Endothelial cell (in vitro differentiated cells): ENCODE measurements at regions not wholly inside any gene's neighbourhood (a gene's known extent, or its start where the extent isn't known, plus 50 kb on each side); places are given as distances from the start of the nearest gene placed in this dataset.

Experiments used
- DNase-seq: peaks from one replicate; pipeline ENCODE4 v3.0.0; 2021; ENCODE audit warnings: low spot score
- H3K27ac Mint-ChIP-seq: one replicate; pipeline ENCODE4 v1.8.0; 2021; ENCODE audit warnings: mixed read lengths, inconsistent platforms; ENCODE audit not compliant: unreplicated experiment
- H3K27me3 Mint-ChIP-seq: one replicate; pipeline ENCODE4 v1.8.0; 2021; ENCODE audit warnings: mild to moderate bottlenecking, moderate library complexity, mixed read lengths, inconsistent platforms; ENCODE audit not compliant: unreplicated experiment
- H3K36me3 Mint-ChIP-seq: one replicate; pipeline ENCODE4 v1.8.0; 2021; ENCODE audit warnings: mild to moderate bottlenecking, low read depth, mixed read lengths, inconsistent platforms; ENCODE audit not compliant: unreplicated experiment
- H3K4me1 Mint-ChIP-seq: one replicate; pipeline ENCODE4 v1.8.0; 2021; ENCODE audit warnings: mild to moderate bottlenecking, mixed read lengths, inconsistent platforms; ENCODE audit not compliant: unreplicated experiment
- H3K4me3 Mint-ChIP-seq: one replicate; pipeline ENCODE4 v1.8.0; 2021; ENCODE audit warnings: mild to moderate bottlenecking, mixed read lengths, inconsistent platforms; ENCODE audit not compliant: unreplicated experiment
- H3K9me3 Mint-ChIP-seq: one replicate; pipeline ENCODE4 v1.8.0; 2021; ENCODE audit warnings: mixed read lengths, inconsistent platforms; ENCODE audit not compliant: unreplicated experiment
- TF ChIP-seq, protein P1 (sequence below): fragments of 200-600 bp; sonication (generic); IDR thresholded peaks from one replicate; pipeline ENCODE4 v1.5.0; 2021; ENCODE audit warnings: antibody characterized with exemption; ENCODE audit not compliant: unreplicated experiment

DNA sequence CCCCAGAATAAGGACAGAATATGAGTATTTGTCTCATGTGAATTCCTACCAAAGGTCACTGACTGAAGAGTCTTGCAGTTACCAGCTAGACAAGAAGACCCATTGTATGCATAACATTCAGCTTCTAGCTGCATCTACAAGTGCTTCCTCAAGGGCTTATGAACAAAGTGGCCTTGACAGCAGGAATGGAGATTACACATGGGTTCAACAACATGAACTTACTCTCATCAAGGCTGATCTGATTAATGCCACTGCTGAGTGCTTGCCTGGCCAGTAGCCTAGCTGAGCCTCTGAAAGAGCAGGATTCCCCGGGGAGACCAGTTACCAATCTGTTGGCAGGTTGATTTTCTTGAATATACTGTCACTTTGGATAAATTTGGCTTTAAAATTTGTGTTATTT, 76.7 kb upstream of the CHD1 start:
- DNase-seq, result no peak
- no peak overlapping the region for H3K4me3 Mint-ChIP-seq
- no peaks in the 10 kb centered on the region for H3K4me1 Mint-ChIP-seq

DNA sequence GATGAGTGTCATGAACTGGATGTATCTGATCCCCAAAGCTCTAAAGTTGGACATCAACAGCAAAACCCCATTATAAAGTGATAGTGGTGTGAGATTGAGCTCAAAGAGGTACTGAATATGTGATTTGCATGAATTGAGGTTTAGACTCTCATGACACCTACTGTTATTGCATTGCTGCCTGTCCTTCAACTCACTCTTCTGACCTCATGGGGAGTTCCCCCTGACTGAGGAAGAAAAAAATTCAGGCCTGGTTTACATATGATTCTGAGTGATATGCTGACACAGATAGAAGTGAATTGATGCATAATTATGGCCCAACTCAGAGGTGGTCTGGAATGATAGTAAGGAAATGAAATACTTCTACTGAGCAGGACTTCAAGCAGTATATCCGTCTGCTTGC, 76.2 kb upstream of the CHD1 start:
- TF ChIP-seq, protein P1, sequence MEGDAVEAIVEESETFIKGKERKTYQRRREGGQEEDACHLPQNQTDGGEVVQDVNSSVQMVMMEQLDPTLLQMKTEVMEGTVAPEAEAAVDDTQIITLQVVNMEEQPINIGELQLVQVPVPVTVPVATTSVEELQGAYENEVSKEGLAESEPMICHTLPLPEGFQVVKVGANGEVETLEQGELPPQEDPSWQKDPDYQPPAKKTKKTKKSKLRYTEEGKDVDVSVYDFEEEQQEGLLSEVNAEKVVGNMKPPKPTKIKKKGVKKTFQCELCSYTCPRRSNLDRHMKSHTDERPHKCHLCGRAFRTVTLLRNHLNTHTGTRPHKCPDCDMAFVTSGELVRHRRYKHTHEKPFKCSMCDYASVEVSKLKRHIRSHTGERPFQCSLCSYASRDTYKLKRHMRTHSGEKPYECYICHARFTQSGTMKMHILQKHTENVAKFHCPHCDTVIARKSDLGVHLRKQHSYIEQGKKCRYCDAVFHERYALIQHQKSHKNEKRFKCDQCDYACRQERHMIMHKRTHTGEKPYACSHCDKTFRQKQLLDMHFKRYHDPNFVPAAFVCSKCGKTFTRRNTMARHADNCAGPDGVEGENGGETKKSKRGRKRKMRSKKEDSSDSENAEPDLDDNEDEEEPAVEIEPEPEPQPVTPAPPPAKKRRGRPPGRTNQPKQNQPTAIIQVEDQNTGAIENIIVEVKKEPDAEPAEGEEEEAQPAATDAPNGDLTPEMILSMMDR, result no peak
- Mint-ChIP-seq H3K27me3 (no peaks in the 10 kb centered on the region), H3K36me3 (no peaks in the 10 kb centered on the region), H3K27ac (no peak overlapping the region), H3K4me1 (no peaks in the 10 kb centered on the region), H3K4me3 (no peak overlapping the region), H3K9me3 (no peaks in the 10 kb centered on the region)
- no peak for DNase-seq

More for the DNA sequence above, 76.7 kb upstream of the CHD1 start:
- TF ChIP-seq, protein P1, result no peak
- H3K9me3 Mint-ChIP-seq, result no peaks in the 10 kb centered on the region
- no peaks in the 10 kb centered on the region for H3K36me3 Mint-ChIP-seq
- no peak overlapping the region for H3K27ac Mint-ChIP-seq
- H3K27me3 Mint-ChIP-seq, result no peaks in the 10 kb centered on the region

DNA sequence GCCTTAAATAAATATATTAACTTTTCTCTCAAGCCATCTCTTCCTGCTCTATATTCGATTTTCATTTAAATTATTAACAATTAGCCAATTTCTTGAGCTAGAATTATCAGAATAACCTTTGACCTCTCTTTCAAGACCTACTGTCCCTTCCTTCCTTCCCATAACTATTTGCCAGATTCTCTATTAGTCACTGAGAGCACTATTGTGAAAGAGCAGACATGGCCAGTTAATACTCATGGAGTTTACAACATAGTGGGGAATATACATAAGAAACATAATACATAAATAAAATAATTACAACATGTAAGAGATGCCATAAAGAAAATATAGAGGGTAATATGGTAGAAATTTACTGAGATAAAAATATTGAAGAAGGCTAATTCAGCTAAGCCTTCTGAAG, 72.1 kb upstream of the CHD1 start:
- TF ChIP-seq, protein P1, result no peak
- DNase-seq, result no peak
- no peak overlapping the region for H3K27ac Mint-ChIP-seq
- no peak overlapping the region for H3K4me3 Mint-ChIP-seq
- H3K36me3 Mint-ChIP-seq, result no peaks in the 10 kb centered on the region
- H3K9me3 Mint-ChIP-seq, result no peaks in the 10 kb centered on the region
- H3K4me1 Mint-ChIP-seq, result no peaks in the 10 kb centered on the region
- H3K27me3 Mint-ChIP-seq, result no peaks in the 10 kb centered on the region

DNA sequence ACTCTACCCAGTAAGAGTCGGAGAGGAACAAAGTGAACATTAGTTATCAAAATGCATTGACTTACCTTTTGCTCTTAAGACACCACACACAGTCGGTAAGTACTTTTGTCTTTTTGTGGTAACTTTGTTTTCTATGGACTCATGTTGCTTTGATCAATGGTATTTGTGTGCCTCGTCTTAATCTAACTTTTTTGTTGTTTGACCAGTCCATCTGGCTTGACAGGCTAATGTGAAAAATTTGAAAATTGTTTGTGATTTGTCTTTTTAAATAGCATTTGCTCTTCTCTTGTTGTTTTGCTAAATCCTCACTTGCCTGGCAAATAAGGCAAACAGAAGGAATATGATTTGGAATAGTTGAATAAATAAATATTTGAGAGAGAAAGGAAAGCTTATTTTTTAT, 71.4 kb upstream of the CHD1 start:
- Mint-ChIP-seq H3K27ac (no peak overlapping the region), H3K9me3 (no peaks in the 10 kb centered on the region), H3K4me1 (no peaks in the 10 kb centered on the region)

DNA sequence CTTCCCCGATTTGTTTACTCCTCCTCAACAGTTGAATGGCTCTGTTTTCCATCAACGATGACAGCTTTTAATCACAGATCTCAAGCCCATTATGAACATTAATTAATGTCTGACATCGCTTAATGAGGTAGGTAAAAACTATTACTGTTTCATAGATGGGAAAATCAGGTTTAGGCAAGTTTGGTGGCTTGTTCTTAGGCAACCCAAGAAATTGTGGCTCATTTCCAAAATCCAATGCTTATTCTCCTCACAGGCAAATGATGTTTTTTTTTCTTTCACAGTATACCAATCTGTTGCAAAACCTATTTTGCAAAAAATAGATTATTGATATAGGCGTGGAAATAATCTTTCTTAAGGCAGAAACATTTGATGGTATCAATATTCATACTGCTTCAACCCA, 70.8 kb upstream of the CHD1 start:
- no peaks in the 10 kb centered on the region for H3K27me3 Mint-ChIP-seq
- H3K36me3 Mint-ChIP-seq, result no peaks in the 10 kb centered on the region
- H3K9me3 Mint-ChIP-seq, result no peaks in the 10 kb centered on the region
- H3K4me3 Mint-ChIP-seq, result no peak overlapping the region
- no peaks in the 10 kb centered on the region for H3K4me1 Mint-ChIP-seq
- no peak for DNase-seq
- H3K27ac Mint-ChIP-seq, result no peak overlapping the region
- TF ChIP-seq, protein P1, result no peak

More for the DNA sequence above, 71.4 kb upstream of the CHD1 start:
- H3K27me3 Mint-ChIP-seq, result no peaks in the 10 kb centered on the region
- no peak overlapping the region for H3K4me3 Mint-ChIP-seq
- no peak for DNase-seq
- H3K36me3 Mint-ChIP-seq, result no peaks in the 10 kb centered on the region
- TF ChIP-seq, protein P1, result no peak
